ENCODE measurements at regions not wholly inside any gene's neighbourhood (a gene's known extent, or its start where the extent isn't known, plus 50 kb on each side); places are given as distances from the start of the nearest gene placed in this dataset.

GRCh38 chr3:113062705-113063104, 71.9 kb downstream of the GTPBP8 start:
- no peak overlapping the region for H3K27ac ChIP-seq
- no peak for TF ChIP-seq ZFX (IDR thresholded peaks at IDR 0.05; ENCODE audit: borderline replicate concordance)
- TF ChIP-seq, protein P1, sequence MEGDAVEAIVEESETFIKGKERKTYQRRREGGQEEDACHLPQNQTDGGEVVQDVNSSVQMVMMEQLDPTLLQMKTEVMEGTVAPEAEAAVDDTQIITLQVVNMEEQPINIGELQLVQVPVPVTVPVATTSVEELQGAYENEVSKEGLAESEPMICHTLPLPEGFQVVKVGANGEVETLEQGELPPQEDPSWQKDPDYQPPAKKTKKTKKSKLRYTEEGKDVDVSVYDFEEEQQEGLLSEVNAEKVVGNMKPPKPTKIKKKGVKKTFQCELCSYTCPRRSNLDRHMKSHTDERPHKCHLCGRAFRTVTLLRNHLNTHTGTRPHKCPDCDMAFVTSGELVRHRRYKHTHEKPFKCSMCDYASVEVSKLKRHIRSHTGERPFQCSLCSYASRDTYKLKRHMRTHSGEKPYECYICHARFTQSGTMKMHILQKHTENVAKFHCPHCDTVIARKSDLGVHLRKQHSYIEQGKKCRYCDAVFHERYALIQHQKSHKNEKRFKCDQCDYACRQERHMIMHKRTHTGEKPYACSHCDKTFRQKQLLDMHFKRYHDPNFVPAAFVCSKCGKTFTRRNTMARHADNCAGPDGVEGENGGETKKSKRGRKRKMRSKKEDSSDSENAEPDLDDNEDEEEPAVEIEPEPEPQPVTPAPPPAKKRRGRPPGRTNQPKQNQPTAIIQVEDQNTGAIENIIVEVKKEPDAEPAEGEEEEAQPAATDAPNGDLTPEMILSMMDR (IDR thresholded peaks at IDR 0.05), result no peak

- no peak overlapping the region for H3K27ac ChIP-seq
- TF ChIP-seq ZFX (IDR thresholded peaks at IDR 0.05; ENCODE audit: borderline replicate concordance), result no peak
- TF ChIP-seq, protein P1 (IDR thresholded peaks at IDR 0.05), result no peak
Measured at GRCh38 chr3:113063126-113063894, 72.5 kb downstream of the GTPBP8 start.

GRCh38 chr3:113064183-113064582, 73.4 kb downstream of the GTPBP8 start:
- H3K27ac ChIP-seq, result no peak overlapping the region
- TF ChIP-seq, protein P1 (IDR thresholded peaks at IDR 0.05), result no peak
- TF ChIP-seq ZFX (IDR thresholded peaks at IDR 0.05; ENCODE audit: borderline replicate concordance), result no peak

DNA sequence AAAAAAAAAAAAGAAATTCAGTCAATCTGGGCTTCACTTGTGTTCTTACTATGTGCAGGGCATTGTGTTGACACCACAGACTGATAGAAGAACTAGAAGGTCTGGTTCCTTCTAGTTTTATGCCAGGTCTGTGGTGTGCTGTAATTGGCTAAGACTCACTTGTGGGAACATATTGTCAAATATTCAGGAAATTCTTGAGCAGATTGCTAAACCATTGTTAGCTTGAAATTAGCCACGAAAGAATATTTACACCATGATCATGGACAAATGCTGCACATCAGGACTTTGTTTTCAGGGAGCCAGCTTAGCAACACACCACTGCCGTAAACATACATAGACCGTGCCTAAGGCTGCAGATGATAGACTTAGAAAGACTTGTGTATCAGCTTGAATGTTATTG, 74.6 kb downstream of the GTPBP8 start:
- no peak overlapping the region for H3K27ac ChIP-seq
- TF ChIP-seq, protein P1 (IDR thresholded peaks at IDR 0.05), result no peak
- TF ChIP-seq ZFX (IDR thresholded peaks at IDR 0.05; ENCODE audit: borderline replicate concordance), result no peak

DNA sequence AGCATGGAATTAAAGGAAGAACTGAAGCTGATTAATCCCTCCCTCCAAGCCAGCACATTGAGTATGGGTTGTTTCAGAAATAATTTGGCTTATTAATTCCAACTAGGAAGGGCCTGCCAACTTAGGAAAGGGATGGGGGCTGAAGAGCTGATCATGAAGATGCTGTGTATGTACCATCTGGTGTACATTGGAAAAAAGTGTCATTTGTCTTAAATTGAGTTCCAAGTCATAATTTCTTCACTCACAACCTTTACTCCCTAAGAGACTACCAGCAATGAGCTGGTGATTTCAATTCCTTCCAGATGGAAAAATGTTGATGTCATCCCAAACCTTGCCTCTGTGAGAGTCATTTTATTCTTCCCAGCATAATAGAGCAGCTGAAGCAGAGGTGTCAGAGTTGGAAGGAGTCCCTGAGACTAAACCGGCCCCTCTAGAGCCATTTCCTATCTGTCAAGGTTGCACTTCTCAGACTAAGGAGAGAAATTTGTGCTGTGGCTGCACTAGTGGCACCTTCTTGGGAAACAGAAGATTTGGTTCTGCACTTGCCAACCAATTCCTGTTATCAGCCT, 79.4 kb downstream of the GTPBP8 start:
- no peak overlapping the region for H3K27ac ChIP-seq
- TF ChIP-seq ZFX (IDR thresholded peaks at IDR 0.05; ENCODE audit: borderline replicate concordance), result no peak
- TF ChIP-seq, protein P1 (IDR thresholded peaks at IDR 0.05), result no peak

- H3K27ac ChIP-seq, result no peak overlapping the region
- TF ChIP-seq, protein P1 (IDR thresholded peaks at IDR 0.05), result no peak
- no peak for TF ChIP-seq ZFX (IDR thresholded peaks at IDR 0.05; ENCODE audit: borderline replicate concordance)
Measured at GRCh38 chr3:113070681-113071113, 79.9 kb downstream of the GTPBP8 start.

DNA sequence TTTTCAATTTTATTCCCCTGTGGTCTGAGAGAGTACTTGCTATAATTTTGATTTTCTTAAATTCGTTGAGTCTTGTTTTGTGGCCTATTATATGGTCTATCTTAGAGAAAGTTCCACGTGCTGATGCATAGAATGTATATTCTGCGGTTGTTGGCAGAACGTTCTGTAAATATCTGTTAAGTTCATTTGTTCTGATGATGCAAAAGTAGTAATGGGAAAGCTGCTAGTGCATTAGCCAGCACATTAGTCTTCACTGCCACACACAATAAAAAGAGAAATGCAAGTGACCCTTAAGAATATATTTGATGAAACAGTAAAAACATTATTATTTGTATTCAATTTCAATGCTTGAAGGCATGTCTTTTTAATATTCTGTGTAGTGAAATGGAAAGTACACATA, 84.8 kb downstream of the GTPBP8 start:
- no peak overlapping the region for H3K27ac ChIP-seq
- TF ChIP-seq, protein P1 (IDR thresholded peaks at IDR 0.05), result no peak
- TF ChIP-seq ZFX (IDR thresholded peaks at IDR 0.05; ENCODE audit: borderline replicate concordance), result no peak
